ENCODE measurements at regions not wholly inside any gene's neighbourhood (a gene's known extent, or its start where the extent isn't known, plus 50 kb on each side); places are given as distances from the start of the nearest gene placed in this dataset.

DNA sequence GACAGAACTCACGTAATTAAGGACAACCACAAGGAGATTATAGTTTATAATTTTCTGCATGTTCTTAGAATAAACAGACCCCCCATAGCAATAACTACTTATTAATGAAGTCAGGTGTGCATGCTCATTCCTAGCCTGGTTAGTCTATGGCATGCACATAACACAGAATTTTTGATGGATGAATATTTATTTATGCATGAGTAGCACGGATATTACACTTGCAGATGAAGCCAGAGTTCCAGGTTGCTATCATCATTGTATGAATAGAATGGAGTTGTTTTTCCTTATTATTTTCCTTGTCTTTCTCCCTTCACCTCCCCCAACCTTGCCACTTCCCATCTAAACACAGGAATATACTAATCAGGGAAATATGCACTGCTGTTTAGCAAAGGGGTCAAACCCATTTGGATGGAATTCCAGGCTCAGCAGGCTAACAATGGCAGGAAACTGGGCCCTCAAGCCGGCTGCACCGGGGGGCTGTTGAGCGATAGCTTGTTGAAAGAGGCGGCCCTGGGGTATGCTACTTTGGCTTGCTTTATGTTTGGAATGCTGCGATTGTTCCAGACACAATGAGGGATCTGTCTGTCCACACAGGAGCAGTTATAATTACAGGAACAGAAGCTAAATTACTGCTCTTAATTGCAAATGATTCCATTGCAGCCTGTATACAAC, 112.6 kb downstream of the TMEM170B start:
- DNase-seq (ENCODE audit: low read depth, low spot score), result no peak

GRCh38 chr6:11650711-11651110, 113.2 kb downstream of the TMEM170B start:
- no peak for DNase-seq (ENCODE audit: low read depth, low spot score)
- Mint-ChIP-seq H3K27ac (ENCODE audit: unreplicated experiment) (no peak overlapping the region), H3K27me3 (ENCODE audit: low read depth) (no peaks in the 10 kb centered on the region), H3K4me1 (peaks cover 56% of the 10 kb centered on the region), H3K9me3 (peaks cover 5% of the 10 kb centered on the region), H3K4me3 (no peak overlapping the region), H3K36me3 (ENCODE audit: low read depth) (peaks cover 2% of the 10 kb centered on the region)
- TF ChIP-seq, protein P1, sequence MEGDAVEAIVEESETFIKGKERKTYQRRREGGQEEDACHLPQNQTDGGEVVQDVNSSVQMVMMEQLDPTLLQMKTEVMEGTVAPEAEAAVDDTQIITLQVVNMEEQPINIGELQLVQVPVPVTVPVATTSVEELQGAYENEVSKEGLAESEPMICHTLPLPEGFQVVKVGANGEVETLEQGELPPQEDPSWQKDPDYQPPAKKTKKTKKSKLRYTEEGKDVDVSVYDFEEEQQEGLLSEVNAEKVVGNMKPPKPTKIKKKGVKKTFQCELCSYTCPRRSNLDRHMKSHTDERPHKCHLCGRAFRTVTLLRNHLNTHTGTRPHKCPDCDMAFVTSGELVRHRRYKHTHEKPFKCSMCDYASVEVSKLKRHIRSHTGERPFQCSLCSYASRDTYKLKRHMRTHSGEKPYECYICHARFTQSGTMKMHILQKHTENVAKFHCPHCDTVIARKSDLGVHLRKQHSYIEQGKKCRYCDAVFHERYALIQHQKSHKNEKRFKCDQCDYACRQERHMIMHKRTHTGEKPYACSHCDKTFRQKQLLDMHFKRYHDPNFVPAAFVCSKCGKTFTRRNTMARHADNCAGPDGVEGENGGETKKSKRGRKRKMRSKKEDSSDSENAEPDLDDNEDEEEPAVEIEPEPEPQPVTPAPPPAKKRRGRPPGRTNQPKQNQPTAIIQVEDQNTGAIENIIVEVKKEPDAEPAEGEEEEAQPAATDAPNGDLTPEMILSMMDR (conservative IDR thresholded peaks at IDR 0.05), result no peak

More for the DNA sequence above, 112.6 kb downstream of the TMEM170B start:
- no peaks in the 10 kb centered on the region for H3K27me3 Mint-ChIP-seq (ENCODE audit: low read depth)
- H3K9me3 Mint-ChIP-seq, result peaks cover 5% of the 10 kb centered on the region
- H3K27ac Mint-ChIP-seq (ENCODE audit: unreplicated experiment), result peak overlapping the region; percentile 79
- H3K36me3 Mint-ChIP-seq (ENCODE audit: low read depth), result peaks cover 2% of the 10 kb centered on the region
- TF ChIP-seq, protein P1 (conservative IDR thresholded peaks at IDR 0.05), result no peak
- H3K4me3 Mint-ChIP-seq, result no peak overlapping the region
- peaks cover 51% of the 10 kb centered on the region for H3K4me1 Mint-ChIP-seq

DNA sequence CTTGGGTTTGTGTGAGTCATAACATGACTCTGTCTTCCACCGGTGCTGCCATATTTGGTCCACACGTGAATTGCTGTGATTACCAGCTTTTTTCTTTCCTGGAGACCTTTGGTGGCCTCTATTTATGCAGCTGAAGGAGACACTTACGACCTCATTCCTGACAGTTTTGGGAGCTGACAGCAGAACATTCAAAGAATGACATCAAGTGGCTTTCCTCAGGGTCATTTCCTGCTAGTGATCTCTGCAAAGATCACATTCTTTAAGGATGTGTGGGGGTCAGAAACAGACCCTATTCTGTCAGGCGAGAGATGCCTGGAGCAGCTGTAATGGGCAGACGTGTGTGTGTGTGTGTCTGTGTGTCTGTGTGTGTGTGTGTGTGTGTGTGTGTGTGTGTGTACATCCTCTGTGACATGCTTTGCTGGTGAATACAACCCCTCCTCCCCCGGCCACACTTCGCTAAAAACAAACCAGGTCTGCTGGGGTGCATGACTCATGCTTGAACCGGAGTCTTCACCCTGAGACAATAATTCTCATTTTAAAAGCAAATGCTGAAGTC, 115.6 kb downstream of the TMEM170B start:
- TF ChIP-seq, protein P1 (conservative IDR thresholded peaks at IDR 0.05), result no peak
- H3K9me3 Mint-ChIP-seq, result peaks cover 4% of the 10 kb centered on the region
- no peaks in the 10 kb centered on the region for H3K27me3 Mint-ChIP-seq (ENCODE audit: low read depth)
- peaks cover 2% of the 10 kb centered on the region for H3K36me3 Mint-ChIP-seq (ENCODE audit: low read depth)
- peak overlapping the region; percentile 44 for H3K4me3 Mint-ChIP-seq
- peaks cover 65% of the 10 kb centered on the region for H3K4me1 Mint-ChIP-seq
- DNase-seq (ENCODE audit: low read depth, low spot score), result peak; percentile 20
- no peak overlapping the region for H3K27ac Mint-ChIP-seq (ENCODE audit: unreplicated experiment)

- peaks cover 57% of the 10 kb centered on the region for H3K4me1 Mint-ChIP-seq
- TF ChIP-seq, protein P1 (conservative IDR thresholded peaks at IDR 0.05), result no peak
- no peak overlapping the region for H3K4me3 Mint-ChIP-seq
- H3K27me3 Mint-ChIP-seq (ENCODE audit: low read depth), result no peaks in the 10 kb centered on the region
- DNase-seq (ENCODE audit: low read depth, low spot score), result no peak
- H3K36me3 Mint-ChIP-seq (ENCODE audit: low read depth), result no peaks in the 10 kb centered on the region
- no peaks in the 10 kb centered on the region for H3K9me3 Mint-ChIP-seq
- H3K27ac Mint-ChIP-seq (ENCODE audit: unreplicated experiment), result no peak overlapping the region
Measured at GRCh38 chr6:11654876-11655275, 117.3 kb downstream of the TMEM170B start.

- H3K4me3 Mint-ChIP-seq, result no peak overlapping the region
- no peak overlapping the region for H3K27ac Mint-ChIP-seq (ENCODE audit: unreplicated experiment)
- H3K4me1 Mint-ChIP-seq, result peaks cover 41% of the 10 kb centered on the region
- no peaks in the 10 kb centered on the region for H3K27me3 Mint-ChIP-seq (ENCODE audit: low read depth)
- DNase-seq (ENCODE audit: low read depth, low spot score), result no peak
- TF ChIP-seq, protein P1 (conservative IDR thresholded peaks at IDR 0.05), result no peak
- H3K9me3 Mint-ChIP-seq, result no peaks in the 10 kb centered on the region
- H3K36me3 Mint-ChIP-seq (ENCODE audit: low read depth), result no peaks in the 10 kb centered on the region
Measured at GRCh38 chr6:11656491-11656890, 118.9 kb downstream of the TMEM170B start.
